GM12864 (cell line): ENCODE measurements at regions not wholly inside any gene's neighbourhood (a gene's known extent, or its start where the extent isn't known, plus 50 kb on each side); places are given as distances from the start of the nearest gene placed in this dataset.
"Not testable (repeated sequence)": the region's sequence is repeated elsewhere in the genome, so short reads cannot be mapped to it uniquely, and the experiment has no call there.

Source experiments
- DNase-seq: peaks from one replicate; pipeline ENCODE4 v3.0.0-alpha.2; 2011; ENCODE audit warnings: low read depth
- H3K4me3 ChIP-seq: 2 replicates; pipeline ENCODE4 v1.5.1; 2011; ENCODE audit warnings: mild to moderate bottlenecking, low read depth, low read length, control low read depth
- TF ChIP-seq, protein P1 (sequence below): IDR thresholded peaks from 2 replicates; pipeline ENCODE4 v1.5.1; 2011; ENCODE audit warnings: low read depth, mild to moderate bottlenecking, moderate library complexity, low read length, control low read depth, inconsistent platforms; ENCODE audit errors: missing control alignments

DNA sequence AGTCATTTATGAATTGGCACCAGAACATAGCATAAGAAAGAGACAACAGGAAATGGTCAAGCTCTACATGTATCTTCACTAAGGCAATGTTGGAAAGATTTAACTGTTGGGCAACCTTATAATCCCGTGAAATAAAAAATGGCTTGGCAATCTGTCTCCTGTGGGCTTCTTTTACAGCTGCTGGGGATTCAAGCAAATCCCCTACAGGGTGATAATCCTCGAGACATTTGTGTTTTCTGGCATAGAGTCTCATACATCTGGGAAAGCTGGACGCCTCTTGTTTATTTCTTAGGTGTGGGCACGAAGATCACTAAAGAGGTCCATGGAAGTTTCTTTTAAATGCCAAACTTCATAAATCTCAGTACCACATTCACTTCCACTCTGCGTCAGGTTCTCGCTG is 82.2 kb upstream of the GPR141 start:
- DNase-seq, result no peak
- TF ChIP-seq, protein P1, sequence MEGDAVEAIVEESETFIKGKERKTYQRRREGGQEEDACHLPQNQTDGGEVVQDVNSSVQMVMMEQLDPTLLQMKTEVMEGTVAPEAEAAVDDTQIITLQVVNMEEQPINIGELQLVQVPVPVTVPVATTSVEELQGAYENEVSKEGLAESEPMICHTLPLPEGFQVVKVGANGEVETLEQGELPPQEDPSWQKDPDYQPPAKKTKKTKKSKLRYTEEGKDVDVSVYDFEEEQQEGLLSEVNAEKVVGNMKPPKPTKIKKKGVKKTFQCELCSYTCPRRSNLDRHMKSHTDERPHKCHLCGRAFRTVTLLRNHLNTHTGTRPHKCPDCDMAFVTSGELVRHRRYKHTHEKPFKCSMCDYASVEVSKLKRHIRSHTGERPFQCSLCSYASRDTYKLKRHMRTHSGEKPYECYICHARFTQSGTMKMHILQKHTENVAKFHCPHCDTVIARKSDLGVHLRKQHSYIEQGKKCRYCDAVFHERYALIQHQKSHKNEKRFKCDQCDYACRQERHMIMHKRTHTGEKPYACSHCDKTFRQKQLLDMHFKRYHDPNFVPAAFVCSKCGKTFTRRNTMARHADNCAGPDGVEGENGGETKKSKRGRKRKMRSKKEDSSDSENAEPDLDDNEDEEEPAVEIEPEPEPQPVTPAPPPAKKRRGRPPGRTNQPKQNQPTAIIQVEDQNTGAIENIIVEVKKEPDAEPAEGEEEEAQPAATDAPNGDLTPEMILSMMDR, result no peak
- no peak overlapping the region for H3K4me3 ChIP-seq

DNA sequence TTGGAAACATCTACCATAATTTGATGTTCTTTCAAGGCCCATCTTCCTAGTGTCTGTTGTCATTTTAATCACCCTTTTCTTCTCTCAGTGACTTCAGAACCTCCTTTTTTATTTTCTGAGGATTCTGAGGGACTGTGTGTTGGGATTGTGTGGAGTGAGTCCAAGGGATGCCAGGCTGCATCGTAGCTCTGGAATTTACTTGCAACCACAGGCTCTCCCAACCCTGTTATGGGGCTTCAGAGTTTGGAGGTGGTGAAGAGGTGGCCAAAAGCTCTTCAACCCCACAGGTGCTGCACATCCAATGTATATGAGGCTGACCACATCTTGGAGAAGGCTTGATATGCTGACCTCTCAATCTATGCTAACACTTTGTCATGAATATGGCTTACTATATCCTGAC is 79.5 kb upstream of the GPR141 start:
- no peak overlapping the region for H3K4me3 ChIP-seq
- no peak for DNase-seq
- TF ChIP-seq, protein P1, result no peak

DNA sequence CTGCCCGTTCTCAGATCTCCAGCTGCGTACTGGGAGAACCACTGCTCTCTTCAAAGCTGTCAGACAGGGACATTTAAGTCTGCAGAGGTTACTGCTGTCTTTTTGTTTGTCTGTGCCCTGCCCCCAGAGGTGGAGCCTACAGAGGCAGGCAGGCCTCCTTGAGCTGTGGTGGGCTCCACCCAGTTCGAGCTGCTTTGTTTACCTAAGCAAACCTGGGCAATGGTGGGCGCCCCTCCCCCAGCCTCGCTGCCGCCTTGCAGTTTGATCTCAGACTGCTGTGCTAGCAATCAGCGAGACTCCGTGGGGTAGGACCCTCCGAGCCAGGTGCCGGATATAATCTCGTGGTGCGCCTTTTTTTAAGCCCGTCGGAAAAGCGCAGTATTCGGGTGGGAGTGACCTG is 66.2 kb upstream of the GPR141 start:
- not testable (repeated sequence) for H3K4me3 ChIP-seq, DNase-seq

DNA sequence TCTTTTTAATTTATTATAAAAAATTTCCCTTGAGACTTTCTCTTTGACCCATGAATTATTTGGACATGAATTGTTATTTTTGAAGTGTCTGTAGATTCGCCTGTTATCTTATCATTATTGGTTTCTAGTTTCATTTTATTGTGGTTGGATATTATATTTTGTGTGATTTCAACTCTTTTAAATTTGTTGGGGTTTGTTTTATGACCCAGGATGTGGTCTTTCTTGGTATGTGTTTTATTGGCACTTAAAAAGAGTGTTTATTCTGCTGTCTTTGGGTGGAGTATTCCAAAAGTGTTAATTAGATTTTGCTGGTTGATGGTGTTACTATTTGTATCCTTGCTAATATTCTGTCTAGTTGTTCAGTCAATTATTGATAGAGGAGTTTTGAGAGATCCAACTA is 50.5 kb upstream of the GPR141 start:
- TF ChIP-seq, protein P1, result no peak
- no peak for DNase-seq
- H3K4me3 ChIP-seq, result no peak overlapping the region
